GM12878 (cell line): ENCODE measurements at regions not wholly inside any gene's neighbourhood (a gene's known extent, or its start where the extent isn't known, plus 50 kb on each side); places are given as distances from the start of the nearest gene placed in this dataset.

ENCODE experiments used
- ATAC-seq: fragments of 200-7000 bp; cut with Tn5 transposase; 3 replicates; pipeline ENCODE4 v1.9.1; 2020; ENCODE audit warnings: mild to moderate bottlenecking, moderate library complexity
- BruUV-seq: library from RNA; stranded (reverse); fragments of 400-500 nt; replicated peaks from 2 replicates; lab custom pipeline; 2021; lab: Mats Ljungman, UMichigan
- CTCF ChIA-PET: fragments of 300-600 bp; sonication (Branson Sonifier 250); formaldehyde crosslinking; extraction: SDS; loops from one replicate; lab custom pipeline; 2021; ENCODE audit warnings: inconsistent platforms; lab: Yijun Ruan, JAX
- POLR2A ChIA-PET: fragments of 350-600 bp; formaldehyde crosslinking; extraction: SDS; loops from one replicate; lab custom pipeline; 2021; ENCODE audit warnings: inconsistent platforms; lab: Charles Lee
- RAD21 ChIA-PET: fragments of 300-600 bp; sonication (Branson Sonifier 250); formaldehyde crosslinking; loops from one replicate; lab custom pipeline; 2023; ENCODE audit warnings: antibody characterized with exemption; ENCODE audit not compliant: unreplicated experiment; lab: Charles Lee
- SMC1A ChIA-PET: fragments of 300-600 bp; sonication (Branson Sonifier 250); formaldehyde crosslinking; loops from one replicate; lab custom pipeline; 2023; ENCODE audit not compliant: unreplicated experiment, uncharacterized antibody; lab: Charles Lee
- DNase-seq: peaks from one replicate; pipeline ENCODE4 v3.0.0-alpha.2; 2011; ENCODE audit warnings: low read depth, low spot score
- FAIRE-seq: peaks from 3 replicates; lab custom pipeline; 2011; peaks lifted over from hg19 to GRCh38; lab: Jason Lieb, UNC
- H2AFZ ChIP-seq: 2 replicates; pipeline ENCODE4 v1.6.0; 2011; ENCODE audit warnings: low read depth, low read length, control low read depth; ENCODE audit not compliant: control insufficient read depth
- H3K27ac ChIP-seq: 2 replicates; pipeline ENCODE4 v1.5.1; 2011; ENCODE audit warnings: control low read depth; ENCODE audit not compliant: control insufficient read depth, insufficient read depth
- H3K27me3 ChIP-seq, 2 experiments: replicated peaks in 1 of 2; 2 replicates each; pipeline versions ENCODE4 v1.6.0 to v1.6.1; 2011; ENCODE audit warnings: low read length in 1 of 2; ENCODE audit not compliant: control insufficient read depth in 2 of 2, insufficient read depth in 2 of 2
- H3K36me3 ChIP-seq, 2 experiments: 2 replicates each; pipeline ENCODE4 v1.5.1; 2011; ENCODE audit warnings: low read length in 1 of 2; ENCODE audit not compliant: control insufficient read depth in 2 of 2, insufficient read depth in 2 of 2
- H3K4me1 ChIP-seq: 2 replicates; pipeline ENCODE4 v1.6.1; 2011; ENCODE audit warnings: mild to moderate bottlenecking, low read length, moderate library complexity, mixed read lengths; ENCODE audit not compliant: control insufficient read depth, insufficient read depth
- H3K4me2 ChIP-seq: 2 replicates; pipeline ENCODE4 v1.6.0; 2011; ENCODE audit warnings: control low read depth; ENCODE audit not compliant: control insufficient read depth, insufficient read depth
- H3K4me3 ChIP-seq: fragments of 200-600 bp; sonication (generic); 2 replicates; pipeline ENCODE4 v1.5.1; 2016
- H3K79me2 ChIP-seq: 2 replicates; pipeline ENCODE4 v1.6.0; 2011; ENCODE audit warnings: low read length; ENCODE audit not compliant: control insufficient read depth, insufficient read depth
- H3K9ac ChIP-seq: 2 replicates; pipeline ENCODE4 v1.8.0; 2011; ENCODE audit warnings: low read length, control low read depth, mixed read lengths; ENCODE audit not compliant: control insufficient read depth, insufficient read depth
- H3K9me3 ChIP-seq: replicated peaks from 3 replicates; pipeline ENCODE4 v1.5.1; 2011; ENCODE audit warnings: mild to moderate bottlenecking, low read length; ENCODE audit not compliant: control insufficient read depth, insufficient read depth
- H4K20me1 ChIP-seq: 2 replicates; pipeline ENCODE4 v1.6.0; 2011; ENCODE audit not compliant: control insufficient read depth, insufficient read depth
- ATF7 ChIP-seq: fragments of 450-650 bp; IDR thresholded peaks from 2 replicates; pipeline ENCODE4 v1.6.1; 2016; ENCODE audit warnings: low read depth, mild to moderate bottlenecking
- CBFB ChIP-seq: IDR thresholded peaks from 2 replicates; pipeline ENCODE4 v1.6.1; 2016; ENCODE audit warnings: antibody characterized with exemption, low read depth
- ESRRA ChIP-seq: IDR thresholded peaks from 2 replicates; pipeline ENCODE4 v1.6.1; 2012; ENCODE audit warnings: mild to moderate bottlenecking, low read length, improper control_type of control experiment
- EZH2 ChIP-seq: IDR thresholded peaks from 2 replicates; pipeline ENCODE4 v1.6.1; 2012; ENCODE audit warnings: low read depth, mild to moderate bottlenecking, control low read depth, inconsistent platforms, low read length, borderline replicate concordance; ENCODE audit not compliant: control insufficient read depth
- FOS ChIP-seq: IDR thresholded peaks from 3 replicates; pipeline ENCODE4 v1.6.1; 2011; ENCODE audit warnings: borderline replicate concordance; ENCODE audit not compliant: insufficient read length; ENCODE audit errors: extremely low read depth
- GABPA ChIP-seq: IDR thresholded peaks from 2 replicates; pipeline ENCODE4 v1.6.1; 2014; ENCODE audit warnings: antibody characterized with exemption, low read depth, mild to moderate bottlenecking, inconsistent platforms
- KDM1A ChIP-seq: fragments of 200-600 bp; sonication (generic); IDR thresholded peaks from 2 replicates; pipeline ENCODE4 v1.6.1; 2016; ENCODE audit warnings: borderline replicate concordance
- PAX5 ChIP-seq: IDR thresholded peaks from 2 replicates; pipeline ENCODE4 v1.6.1; 2011; ENCODE audit warnings: low read depth, low read length, borderline replicate concordance
- POLR2AphosphoS5 ChIP-seq: IDR thresholded peaks from 2 replicates; pipeline ENCODE4 v1.6.1; 2011; ENCODE audit warnings: mild to moderate bottlenecking, low read length, inconsistent platforms
- ZNF207 ChIP-seq: fragments of 450-650 bp; IDR thresholded peaks from 2 replicates; pipeline ENCODE4 v1.6.1; 2014; ENCODE audit warnings: antibody characterized with exemption, mild to moderate bottlenecking, borderline replicate concordance
- ZNF384 ChIP-seq: IDR thresholded peaks from 2 replicates; pipeline ENCODE4 v1.6.1; 2012; ENCODE audit warnings: low read depth, mild to moderate bottlenecking, low read length, improper control_type of control experiment, borderline replicate concordance
- WGBS: methylation state at CpG from one replicate; pipeline ENCODE4 v1.1.6; 2016; ENCODE audit warnings: low lambda C conversion rate; ENCODE audit not compliant: insufficient replicate concordance, insufficient coverage; ENCODE audit errors: missing lambda C conversion rate; 5-methylcytosine and 5-hydroxymethylcytosine counted together
- in situ Hi-C: fragments of 300-500 bp; cut with MboI; formaldehyde crosslinking; loops from 9 replicates; pipeline ENCODE4 v1.14.3; 2018; ENCODE audit warnings: mixed read lengths
- intact Hi-C: fragments of 100-400 bp; cut with micrococcal nuclease; formaldehyde crosslinking; loops from one replicate; pipeline ENCODE4 v1.14.2; 2022; ENCODE audit not compliant: unreplicated experiment
- TF ChIP-seq, protein P1 (sequence below): fragments of 450-650 bp; IDR thresholded peaks from 2 replicates; pipeline ENCODE4 v1.6.1; 2017; ENCODE audit warnings: mild to moderate bottlenecking
- TF ChIP-seq, protein P2 (sequence below): fragments of 450-650 bp; IDR thresholded peaks from 2 replicates; pipeline ENCODE4 v1.6.1; 2018; ENCODE audit warnings: mild to moderate bottlenecking, low read depth, moderate library complexity; ENCODE audit not compliant: partially characterized antibody
- TF ChIP-seq, protein P3 (sequence below): IDR thresholded peaks from 2 replicates; pipeline ENCODE4 v1.6.1; 2012; ENCODE audit warnings: low read depth, low read length, improper control_type of control experiment
- TF ChIP-seq, protein P4 (sequence below): fragments of 450-650 bp; IDR thresholded peaks from 2 replicates; pipeline ENCODE4 v1.6.1; 2017; ENCODE audit warnings: antibody characterized with exemption, mild to moderate bottlenecking, moderate library complexity

DNA sequence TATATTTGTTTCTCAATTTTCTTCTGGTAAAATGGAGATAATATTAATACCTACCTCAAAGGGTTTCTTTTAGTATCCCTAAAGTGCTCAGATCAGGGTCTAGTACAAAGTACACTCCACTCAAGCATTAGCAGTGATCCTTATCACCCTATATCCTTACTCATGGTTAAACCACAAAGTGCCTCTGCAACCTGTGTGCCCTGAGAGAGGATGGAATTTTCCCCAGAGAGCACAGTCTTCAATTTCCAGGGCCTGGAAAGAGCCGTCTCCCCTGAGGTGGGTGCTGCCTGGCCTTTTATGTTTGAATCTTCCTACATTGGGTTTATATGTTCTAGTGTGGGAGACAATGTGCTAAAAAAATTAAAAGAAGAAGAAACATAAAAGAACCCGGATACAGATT, 183.1 kb upstream of the FBXO33 start:
- no peak overlapping the region for H3K4me3 ChIP-seq
- no peak for DNase-seq
- CTCF ChIA-PET: interaction anchor here (1.2 kb wide), 1 partner anchor 16 kb away, joined by 4 read pairs; no protein-coding TSS in a partner anchor
- intact Hi-C loops (no loop called here), in situ Hi-C loops (no loop called here)
- H3K36me3 ChIP-seq: no peaks in the 10 kb centered on the region
- H3K79me2 ChIP-seq: no peaks in the 10 kb centered on the region
- no peak overlapping the region for H3K9ac ChIP-seq
- H3K4me1 ChIP-seq: no peaks in the 10 kb centered on the region
- no TSS peak for BruUV-seq
- 31% methylated on average over 2 of the region's 2 CpGs for WGBS
- no peak for FAIRE-seq
- H3K27ac ChIP-seq: no peak overlapping the region
- no peaks in the 10 kb centered on the region for H3K27me3 ChIP-seq
- POLR2A ChIA-PET: interaction anchor here (0.5 kb wide), 1 partner anchor 502 kb away, joined by 3 read pairs; no protein-coding TSS in a partner anchor
- no peak overlapping the region for H2AFZ ChIP-seq
- no peaks in the 10 kb centered on the region for H4K20me1 ChIP-seq
- no peak overlapping the region for H3K4me2 ChIP-seq
- no peaks in the 10 kb centered on the region for H3K9me3 ChIP-seq
- RAD21 ChIA-PET: no interaction called here
- SMC1A ChIA-PET: interaction anchor here (0.9 to 1.6 kb wide), 2 partner anchors 51 to 69 kb away, joined by 3 to 6 read pairs; no protein-coding TSS in a partner anchor
- ATAC-seq: no peak
- TF ChIP-seq, protein P1, sequence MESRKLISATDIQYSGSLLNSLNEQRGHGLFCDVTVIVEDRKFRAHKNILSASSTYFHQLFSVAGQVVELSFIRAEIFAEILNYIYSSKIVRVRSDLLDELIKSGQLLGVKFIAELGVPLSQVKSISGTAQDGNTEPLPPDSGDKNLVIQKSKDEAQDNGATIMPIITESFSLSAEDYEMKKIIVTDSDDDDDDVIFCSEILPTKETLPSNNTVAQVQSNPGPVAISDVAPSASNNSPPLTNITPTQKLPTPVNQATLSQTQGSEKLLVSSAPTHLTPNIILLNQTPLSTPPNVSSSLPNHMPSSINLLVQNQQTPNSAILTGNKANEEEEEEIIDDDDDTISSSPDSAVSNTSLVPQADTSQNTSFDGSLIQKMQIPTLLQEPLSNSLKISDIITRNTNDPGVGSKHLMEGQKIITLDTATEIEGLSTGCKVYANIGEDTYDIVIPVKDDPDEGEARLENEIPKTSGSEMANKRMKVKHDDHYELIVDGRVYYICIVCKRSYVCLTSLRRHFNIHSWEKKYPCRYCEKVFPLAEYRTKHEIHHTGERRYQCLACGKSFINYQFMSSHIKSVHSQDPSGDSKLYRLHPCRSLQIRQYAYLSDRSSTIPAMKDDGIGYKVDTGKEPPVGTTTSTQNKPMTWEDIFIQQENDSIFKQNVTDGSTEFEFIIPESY: no peak
- no peak for TF ChIP-seq GABPA
- TF ChIP-seq ESRRA: no peak
- TF ChIP-seq, protein P2, sequence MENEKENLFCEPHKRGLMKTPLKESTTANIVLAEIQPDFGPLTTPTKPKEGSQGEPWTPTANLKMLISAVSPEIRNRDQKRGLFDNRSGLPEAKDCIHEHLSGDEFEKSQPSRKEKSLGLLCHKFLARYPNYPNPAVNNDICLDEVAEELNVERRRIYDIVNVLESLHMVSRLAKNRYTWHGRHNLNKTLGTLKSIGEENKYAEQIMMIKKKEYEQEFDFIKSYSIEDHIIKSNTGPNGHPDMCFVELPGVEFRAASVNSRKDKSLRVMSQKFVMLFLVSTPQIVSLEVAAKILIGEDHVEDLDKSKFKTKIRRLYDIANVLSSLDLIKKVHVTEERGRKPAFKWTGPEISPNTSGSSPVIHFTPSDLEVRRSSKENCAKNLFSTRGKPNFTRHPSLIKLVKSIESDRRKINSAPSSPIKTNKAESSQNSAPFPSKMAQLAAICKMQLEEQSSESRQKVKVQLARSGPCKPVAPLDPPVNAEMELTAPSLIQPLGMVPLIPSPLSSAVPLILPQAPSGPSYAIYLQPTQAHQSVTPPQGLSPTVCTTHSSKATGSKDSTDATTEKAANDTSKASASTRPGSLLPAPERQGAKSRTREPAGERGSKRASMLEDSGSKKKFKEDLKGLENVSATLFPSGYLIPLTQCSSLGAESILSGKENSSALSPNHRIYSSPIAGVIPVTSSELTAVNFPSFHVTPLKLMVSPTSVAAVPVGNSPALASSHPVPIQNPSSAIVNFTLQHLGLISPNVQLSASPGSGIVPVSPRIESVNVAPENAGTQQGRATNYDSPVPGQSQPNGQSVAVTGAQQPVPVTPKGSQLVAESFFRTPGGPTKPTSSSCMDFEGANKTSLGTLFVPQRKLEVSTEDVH: no peak
- no peak for TF ChIP-seq FOS
- no peak for TF ChIP-seq EZH2
- TF ChIP-seq POLR2AphosphoS5: no peak
- TF ChIP-seq ATF7: no peak
- TF ChIP-seq CBFB: no peak
- no peak for TF ChIP-seq ZNF207
- no peak for TF ChIP-seq KDM1A
- TF ChIP-seq, protein P3, sequence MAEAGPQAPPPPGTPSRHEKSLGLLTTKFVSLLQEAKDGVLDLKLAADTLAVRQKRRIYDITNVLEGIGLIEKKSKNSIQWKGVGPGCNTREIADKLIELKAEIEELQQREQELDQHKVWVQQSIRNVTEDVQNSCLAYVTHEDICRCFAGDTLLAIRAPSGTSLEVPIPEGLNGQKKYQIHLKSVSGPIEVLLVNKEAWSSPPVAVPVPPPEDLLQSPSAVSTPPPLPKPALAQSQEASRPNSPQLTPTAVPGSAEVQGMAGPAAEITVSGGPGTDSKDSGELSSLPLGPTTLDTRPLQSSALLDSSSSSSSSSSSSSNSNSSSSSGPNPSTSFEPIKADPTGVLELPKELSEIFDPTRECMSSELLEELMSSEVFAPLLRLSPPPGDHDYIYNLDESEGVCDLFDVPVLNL: no peak
- TF ChIP-seq ZNF384: no peak
- TF ChIP-seq, protein P4, sequence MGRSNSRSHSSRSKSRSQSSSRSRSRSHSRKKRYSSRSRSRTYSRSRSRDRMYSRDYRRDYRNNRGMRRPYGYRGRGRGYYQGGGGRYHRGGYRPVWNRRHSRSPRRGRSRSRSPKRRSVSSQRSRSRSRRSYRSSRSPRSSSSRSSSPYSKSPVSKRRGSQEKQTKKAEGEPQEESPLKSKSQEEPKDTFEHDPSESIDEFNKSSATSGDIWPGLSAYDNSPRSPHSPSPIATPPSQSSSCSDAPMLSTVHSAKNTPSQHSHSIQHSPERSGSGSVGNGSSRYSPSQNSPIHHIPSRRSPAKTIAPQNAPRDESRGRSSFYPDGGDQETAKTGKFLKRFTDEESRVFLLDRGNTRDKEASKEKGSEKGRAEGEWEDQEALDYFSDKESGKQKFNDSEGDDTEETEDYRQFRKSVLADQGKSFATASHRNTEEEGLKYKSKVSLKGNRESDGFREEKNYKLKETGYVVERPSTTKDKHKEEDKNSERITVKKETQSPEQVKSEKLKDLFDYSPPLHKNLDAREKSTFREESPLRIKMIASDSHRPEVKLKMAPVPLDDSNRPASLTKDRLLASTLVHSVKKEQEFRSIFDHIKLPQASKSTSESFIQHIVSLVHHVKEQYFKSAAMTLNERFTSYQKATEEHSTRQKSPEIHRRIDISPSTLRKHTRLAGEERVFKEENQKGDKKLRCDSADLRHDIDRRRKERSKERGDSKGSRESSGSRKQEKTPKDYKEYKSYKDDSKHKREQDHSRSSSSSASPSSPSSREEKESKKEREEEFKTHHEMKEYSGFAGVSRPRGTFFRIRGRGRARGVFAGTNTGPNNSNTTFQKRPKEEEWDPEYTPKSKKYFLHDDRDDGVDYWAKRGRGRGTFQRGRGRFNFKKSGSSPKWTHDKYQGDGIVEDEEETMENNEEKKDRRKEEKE: no peak
- TF ChIP-seq PAX5: no peak
